ENCODE measurements at regions not wholly inside any gene's neighbourhood (a gene's known extent, or its start where the extent isn't known, plus 50 kb on each side); places are given as distances from the start of the nearest gene placed in this dataset.

- TF ChIP-seq SMC3 (IDR thresholded peaks at IDR 0.05; ENCODE audit: borderline replicate concordance, low read length) (no peak), ATF2 (IDR thresholded peaks at IDR 0.05; ENCODE audit: low read length) (no peak), CTCF (IDR thresholded peaks at IDR 0.05 in 2 of 3, conservative IDR thresholded peaks at IDR 0.05 in 1 of 3; ENCODE audit: control insufficient read depth in 2 of 3, extremely low read depth in 1 of 3, insufficient read depth in 1 of 3, low read depth in 3 of 3, low read length in 3 of 3) (no peak), JUND (IDR thresholded peaks at IDR 0.05; ENCODE audit: low read depth, low read length) (no peak), REST (IDR thresholded peaks at IDR 0.05; ENCODE audit: low read depth, low read length) (no peak), IKZF1 (conservative IDR thresholded peaks at IDR 0.05) (no peak), BACH1 (IDR thresholded peaks at IDR 0.05; ENCODE audit: borderline replicate concordance) (no peak), FOXK2 (IDR thresholded peaks at IDR 0.05) (no peak), EP300 (IDR thresholded peaks at IDR 0.05; ENCODE audit: borderline replicate concordance in 1 of 2, control insufficient read depth in 1 of 2, low read depth in 2 of 2, low read length in 2 of 2) (no peak), KDM1A (IDR thresholded peaks at IDR 0.05; ENCODE audit: borderline replicate concordance) (no peak)
Observed at GRCh38 chr1:5500541-5500940, 491.7 kb downstream of the NPHP4 start.
